HepG2 (cell line): ENCODE measurements at regions not wholly inside any gene's neighbourhood (a gene's known extent, or its start where the extent isn't known, plus 50 kb on each side); places are given as distances from the start of the nearest gene placed in this dataset.

Source experiments
- ATAC-seq: fragments of 200-7000 bp; cut with Tn5 transposase; 3 replicates; pipeline ENCODE4 v1.9.1; 2020; ENCODE audit warnings: mild to moderate bottlenecking, moderate library complexity
- BruUV-seq: library from RNA; stranded (reverse); fragments of 400-500 nt; replicated peaks from 2 replicates; lab custom pipeline; 2021; lab: Mats Ljungman, UMichigan
- CTCF ChIA-PET: fragments of 300-600 bp; formaldehyde crosslinking; extraction: SDS; loops from one replicate; lab custom pipeline; 2021; ENCODE audit warnings: low total read pairs, inconsistent platforms, low intra/inter-chr PET ratio; lab: Yijun Ruan, JAX
- POLR2A ChIA-PET: fragments of 350-600 bp; sonication (Branson Sonifier 250); formaldehyde crosslinking; loops from one replicate; lab custom pipeline; 2020; ENCODE audit warnings: antibody characterized with exemption, inconsistent platforms; lab: Yijun Ruan, JAX
- DNase-seq: peaks from one replicate; pipeline ENCODE4 v3.0.0-alpha.2; 2015; ENCODE audit warnings: low spot score
- FAIRE-seq: peaks from 3 replicates; lab custom pipeline; 2011; peaks lifted over from hg19 to GRCh38; lab: Jason Lieb, UNC
- H2AFZ ChIP-seq: one replicate; pipeline ENCODE4 v1.6.1; 2011; ENCODE audit warnings: low read length, inconsistent platforms
- H3K27ac ChIP-seq: fragments of 300-600 bp; 3 replicates; pipeline ENCODE4 v1.8.0; 2011; ENCODE audit warnings: mixed run types, mild to moderate bottlenecking, mixed read lengths, low read length, inconsistent platforms; ENCODE audit not compliant: insufficient read depth; ENCODE audit errors: extremely low read length
- H3K27me3 ChIP-seq, 2 experiments: fragments of 200-600 bp in 1 of 2; 2 replicates in 1 of 2; 3 replicates in 1 of 2; pipeline versions ENCODE4 v1.6.0 to v1.8.0; 2011; ENCODE audit warnings: low read length in 2 of 2, mild to moderate bottlenecking in 2 of 2, moderate library complexity in 2 of 2, inconsistent platforms in 1 of 2; ENCODE audit not compliant: insufficient read depth in 2 of 2, control insufficient read depth in 1 of 2
- H3K36me3 ChIP-seq, 2 experiments: fragments of 200-600 bp in 1 of 2; replicated peaks in 1 of 2; 2 replicates in 1 of 2; 3 replicates in 1 of 2; pipeline versions ENCODE4 v1.5.1 to v1.8.0; 2011; ENCODE audit warnings: low read length in 2 of 2, inconsistent platforms in 1 of 2; ENCODE audit not compliant: insufficient read depth in 2 of 2, control insufficient read depth in 1 of 2
- H3K4me1 ChIP-seq: 2 replicates; pipeline ENCODE4 v1.5.1; 2012; ENCODE audit warnings: low read length, inconsistent platforms; ENCODE audit not compliant: insufficient read depth
- H3K4me2 ChIP-seq: 2 replicates; pipeline ENCODE4 v1.6.0; 2011; ENCODE audit warnings: low read depth, low read length, inconsistent platforms
- H3K4me3 ChIP-seq, 3 experiments: fragments of 200-600 bp in 1 of 3; sonication (generic), shearing (Covaris generic) in 1 of 3; replicated peaks in 1 of 3; 2 replicates each; pipeline ENCODE4 v1.5.1; 2011 to 2016; ENCODE audit warnings: low read length in 3 of 3, inconsistent platforms in 2 of 3, low read depth in 2 of 3, mild to moderate bottlenecking in 2 of 3, control low read depth in 1 of 3, mixed read lengths in 1 of 3; ENCODE audit not compliant: insufficient read depth in 1 of 3
- H3K79me2 ChIP-seq: one replicate; pipeline ENCODE4 v1.6.1; 2011; ENCODE audit warnings: low read length, inconsistent platforms; ENCODE audit not compliant: insufficient read depth
- H3K9ac ChIP-seq: 2 replicates; pipeline ENCODE4 v1.6.0; 2011; ENCODE audit warnings: mild to moderate bottlenecking, low read depth, low read length, inconsistent platforms; ENCODE audit not compliant: insufficient read depth
- H3K9me3 ChIP-seq: 2 replicates; pipeline ENCODE4 v1.5.1; 2012; ENCODE audit warnings: mild to moderate bottlenecking, low read length
- H4K20me1 ChIP-seq: 2 replicates; pipeline ENCODE4 v1.6.0; 2011; ENCODE audit warnings: inconsistent platforms, mild to moderate bottlenecking, low read length, moderate library complexity; ENCODE audit not compliant: insufficient read depth
- HDAC1 ChIP-seq: sonication (generic); formaldehyde crosslinking; IDR thresholded peaks from 2 replicates; pipeline ENCODE4 v1.5.1; 2020; ENCODE audit warnings: mild to moderate bottlenecking, missing genetic modification reagents
- HNRNPK ChIP-seq: fragments of 200-400 bp; formaldehyde crosslinking; IDR thresholded peaks from 2 replicates; pipeline ENCODE4 v1.6.1; 2018; ENCODE audit warnings: low read length, low read depth, moderate library complexity, mild to moderate bottlenecking; ENCODE audit not compliant: poor library complexity, severe bottlenecking
- MAFG ChIP-seq: sonication (generic); formaldehyde crosslinking; IDR thresholded peaks from 2 replicates; pipeline ENCODE4 v1.5.1; 2020; ENCODE audit warnings: mild to moderate bottlenecking, missing genetic modification reagents
- PCBP1 ChIP-seq: fragments of 200-400 bp; formaldehyde crosslinking; IDR thresholded peaks from 2 replicates; pipeline ENCODE4 v1.6.1; 2017; ENCODE audit warnings: mild to moderate bottlenecking, low read depth, low read length, borderline replicate concordance
- PCBP2 ChIP-seq: fragments of 200-400 bp; formaldehyde crosslinking; optimal IDR thresholded peaks from 2 replicates; pipeline ENCODE3; 2018; ENCODE audit warnings: low read length, low read depth; ENCODE audit not compliant: poor library complexity, severe bottlenecking
- ZFAT ChIP-seq: sonication (generic); formaldehyde crosslinking; conservative IDR thresholded peaks from 2 replicates; pipeline ENCODE4 v1.8.1; 2023; ENCODE audit warnings: missing genetic modification reagents, inconsistent platforms
- ZFP82 ChIP-seq: sonication (generic); formaldehyde crosslinking; IDR thresholded peaks from 2 replicates; pipeline ENCODE4 v1.5.1; 2020; ENCODE audit warnings: mild to moderate bottlenecking, missing genetic modification reagents, borderline replicate concordance
- ZNF746 ChIP-seq: sonication (generic); formaldehyde crosslinking; IDR thresholded peaks from 2 replicates; pipeline ENCODE4 v1.8.0; 2022; ENCODE audit warnings: mild to moderate bottlenecking, missing genetic modification reagents
- ZNF780A ChIP-seq: sonication (generic); formaldehyde crosslinking; IDR thresholded peaks from 2 replicates; pipeline ENCODE4 v1.8.0; 2022; ENCODE audit warnings: mild to moderate bottlenecking, missing genetic modification reagents, moderate library complexity
- WGBS: methylation state at CpG from one replicate; pipeline ENCODE4 v1.1.6; 2017; ENCODE audit warnings: low lambda C conversion rate; 5-methylcytosine and 5-hydroxymethylcytosine counted together
- in situ Hi-C: cut with HindIII; loops from 2 replicates; pipeline ENCODE4 v1.10.0; 2017; ENCODE audit warnings: low pct_unique_long_range_greater_than_20kb; ENCODE audit not compliant: extremely low pct_ligation_motif_present
- intact Hi-C: fragments of 100-400 bp; cut with micrococcal nuclease; formaldehyde crosslinking; loops from one replicate; pipeline ENCODE4 v1.10.0; 2022; ENCODE audit not compliant: unreplicated experiment
- TF ChIP-seq, protein P1 (sequence below): sonication (generic); formaldehyde crosslinking; IDR thresholded peaks from 2 replicates; pipeline ENCODE4 v1.4.0; 2020; ENCODE audit warnings: low read depth, mild to moderate bottlenecking, missing genetic modification reagents

DNA sequence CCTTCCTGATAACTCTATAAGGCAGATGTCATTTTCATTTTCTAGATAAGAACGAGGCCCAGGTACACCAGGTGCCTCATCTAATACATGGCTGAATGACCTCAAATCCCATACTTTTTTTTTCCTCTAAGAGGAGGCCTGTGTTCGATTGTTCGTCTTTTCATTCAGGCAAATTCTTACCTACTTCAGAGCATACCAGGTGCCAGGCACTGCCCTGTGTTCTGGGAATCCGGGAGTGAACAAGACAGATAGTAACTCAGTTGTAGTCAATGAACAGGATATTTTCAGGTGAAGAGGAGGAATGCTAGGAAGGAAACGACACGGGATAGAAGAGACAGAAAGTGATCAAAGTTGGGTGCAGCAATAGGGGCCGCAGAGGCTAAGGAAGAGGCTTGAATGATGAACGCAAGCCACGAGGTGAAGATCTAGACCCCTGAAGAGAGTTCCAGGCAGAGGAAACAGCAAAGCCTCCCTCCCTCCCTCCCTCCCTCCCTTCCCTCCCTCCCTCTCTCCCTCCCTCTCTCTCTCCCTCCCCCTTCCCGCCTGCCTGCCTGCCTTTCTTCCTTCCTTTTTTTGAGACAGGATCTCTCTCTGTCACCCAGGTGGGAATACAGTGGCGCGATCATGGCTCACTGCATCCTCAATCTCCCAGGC lies 150.1 kb upstream of the ZNF217 start:
- Histone ChIP-seq H3K27ac (no peak overlapping the region), H4K20me1 (no peaks in the 10 kb centered on the region), H2AFZ (no peak overlapping the region), H3K4me2 (no peak overlapping the region), H3K9ac (no peak overlapping the region), H3K27me3 (no peaks in the 10 kb centered on the region), H3K36me3 (no peaks in the 10 kb centered on the region), H3K4me1 (peaks cover 39% of the 10 kb centered on the region), H3K79me2 (no peaks in the 10 kb centered on the region), H3K9me3 (no peaks in the 10 kb centered on the region), H3K4me3 (no peak overlapping the region)
- TF ChIP-seq ZNF780A (CRISPR knock-in tag) (0 out of 2 replicates have a peak, but pooled peaks have one; percentile 43), MAFG (no peak), HDAC1 (CRISPR knock-in tag) (no peak), ZFP82 (no peak), ZFAT (CRISPR knock-in tag) (no peak), PCBP2 (peak; percentile 44), HNRNPK (peak; percentile 93), ZNF746 (CRISPR knock-in tag) (peak; percentile 48; the same call in 1 of the 2 replicates), PCBP1 (0 out of 2 replicates have a peak, but pooled peaks have one; percentile 69)
- TF ChIP-seq, protein P1, sequence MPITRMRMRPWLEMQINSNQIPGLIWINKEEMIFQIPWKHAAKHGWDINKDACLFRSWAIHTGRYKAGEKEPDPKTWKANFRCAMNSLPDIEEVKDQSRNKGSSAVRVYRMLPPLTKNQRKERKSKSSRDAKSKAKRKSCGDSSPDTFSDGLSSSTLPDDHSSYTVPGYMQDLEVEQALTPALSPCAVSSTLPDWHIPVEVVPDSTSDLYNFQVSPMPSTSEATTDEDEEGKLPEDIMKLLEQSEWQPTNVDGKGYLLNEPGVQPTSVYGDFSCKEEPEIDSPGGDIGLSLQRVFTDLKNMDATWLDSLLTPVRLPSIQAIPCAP: no peak
- intact Hi-C loops: no loop called here
- WGBS: 87% methylated on average over 12 of the region's 12 CpGs
- FAIRE-seq (no peak), ATAC-seq (no peak), DNase-seq (no peak)
- no TSS peak for BruUV-seq
- POLR2A ChIA-PET: no interaction called here
- CTCF ChIA-PET: no interaction called here
- in situ Hi-C loops: no loop called here
